Frontal cortex (tissue), 3 donors: ENCODE measurements at regions not wholly inside any gene's neighbourhood (a gene's known extent, or its start where the extent isn't known, plus 50 kb on each side); places are given as distances from the start of the nearest gene placed in this dataset.
"Not testable (repeated sequence)": the region's sequence is repeated elsewhere in the genome, so short reads cannot be mapped to it uniquely, and the experiment has no call there.

Experiments
- DNase-seq, 2 donors: peaks; one replicate each; pipeline ENCODE4 v3.0.0; 2012; ENCODE audit warnings: low spot score in 2 of 2
- FAIRE-seq: peaks from 2 replicates; lab custom pipeline; 2012; peaks lifted over from hg19 to GRCh38; lab: Jason Lieb, UNC
- donor health status: control.
- donor health status: control.
- donor health status: control.

GRCh38 chr19:30810726-30811125 lies 438.5 kb downstream of the ZNF536 start:
- no peak for FAIRE-seq

GRCh38 chr19:30807278-30807677 lies 435.1 kb downstream of the ZNF536 start:
- no peak for FAIRE-seq
- no peak for DNase-seq

More at GRCh38 chr19:30810726-30811125, 438.5 kb downstream of the ZNF536 start:
- no peak for DNase-seq

GRCh38 chr19:30806311-30806710 lies 434.1 kb downstream of the ZNF536 start:
- DNase-seq (no peak), FAIRE-seq (no peak)

- FAIRE-seq, result no peak
- no peak for DNase-seq
These were observed 432.6 kb downstream of the ZNF536 start for GRCh38 chr19:30804751-30805150.

GRCh38 chr19:30804333-30804732 lies 432.1 kb downstream of the ZNF536 start:
- DNase-seq, FAIRE-seq: not testable (repeated sequence)

GRCh38 chr19:30802424-30803013 lies 430.3 kb downstream of the ZNF536 start:
- DNase-seq (no peak), FAIRE-seq (no peak)

- DNase-seq, result peak; percentile 12 to 59
These were observed 427.9 kb downstream of the ZNF536 start for GRCh38 chr19:30799865-30800755.

GRCh38 chr19:30795727-30796126 lies 423.5 kb downstream of the ZNF536 start:
- DNase-seq, result no peak
- no peak for FAIRE-seq

More at GRCh38 chr19:30799865-30800755, 427.9 kb downstream of the ZNF536 start:
- FAIRE-seq, result no peak

GRCh38 chr19:30792561-30793505 lies 420.6 kb downstream of the ZNF536 start:
- DNase-seq (no peak), FAIRE-seq (no peak)

GRCh38 chr19:30791088-30791487 lies 418.9 kb downstream of the ZNF536 start:
- no peak for DNase-seq
- no peak for FAIRE-seq

- DNase-seq (no peak), FAIRE-seq (no peak)
These were observed 418.0 kb downstream of the ZNF536 start for GRCh38 chr19:30790056-30790680.

GRCh38 chr19:30788105-30788765 lies 416.1 kb downstream of the ZNF536 start:
- no peak for FAIRE-seq

GRCh38 chr19:30785458-30786137 lies 413.4 kb downstream of the ZNF536 start:
- no peak for FAIRE-seq
- DNase-seq, result no peak

More at GRCh38 chr19:30788105-30788765, 416.1 kb downstream of the ZNF536 start:
- DNase-seq, result no peak

- FAIRE-seq (no peak), DNase-seq (peak in 1 of 2 donors; percentile 49)
These were observed 412.8 kb downstream of the ZNF536 start for GRCh38 chr19:30784850-30785457.

- FAIRE-seq (no peak), DNase-seq (no peak)
These were observed 411.8 kb downstream of the ZNF536 start for GRCh38 chr19:30783936-30784335.

- no peak for FAIRE-seq
- DNase-seq, result no peak
These were observed 411.0 kb downstream of the ZNF536 start for GRCh38 chr19:30783212-30783611.

GRCh38 chr19:30781519-30781918 lies 409.3 kb downstream of the ZNF536 start:
- DNase-seq, result no peak
- FAIRE-seq, result no peak

GRCh38 chr19:30781047-30781446 lies 408.9 kb downstream of the ZNF536 start:
- FAIRE-seq (no peak), DNase-seq (no peak)
